IPS-18a (cell line): ENCODE measurements at regions not wholly inside any gene's neighbourhood (a gene's known extent, or its start where the extent isn't known, plus 50 kb on each side); places are given as distances from the start of the nearest gene placed in this dataset.

ENCODE experiments used
- H3K27ac ChIP-seq: one replicate; pipeline ENCODE4 v1.5.1; 2013; ENCODE audit warnings: low read length
- H3K27me3 ChIP-seq: one replicate; pipeline ENCODE4 v1.6.1; 2013; ENCODE audit warnings: mild to moderate bottlenecking, low read length; ENCODE audit not compliant: control insufficient read depth, insufficient read depth
- H3K36me3 ChIP-seq: one replicate; pipeline ENCODE4 v1.6.1; 2013; ENCODE audit warnings: low read depth, low read length; ENCODE audit not compliant: control insufficient read depth
- H3K4me1 ChIP-seq: one replicate; pipeline ENCODE4 v1.6.1; 2013; ENCODE audit warnings: low read depth, low read length; ENCODE audit not compliant: control insufficient read depth
- H3K4me3 ChIP-seq: one replicate; pipeline ENCODE4 v1.5.1; 2013; ENCODE audit warnings: low read length
- H3K9ac ChIP-seq: one replicate; pipeline ENCODE4 v1.6.1; 2013; ENCODE audit warnings: mild to moderate bottlenecking, low read length, moderate library complexity
- H3K9me3 ChIP-seq: one replicate; pipeline ENCODE4 v1.6.1; 2013; ENCODE audit warnings: low read depth, low read length; ENCODE audit not compliant: control insufficient read depth

- Histone ChIP-seq H3K9me3 (no peaks in the 10 kb centered on the region), H3K4me3 (no peak overlapping the region), H3K27ac (no peak overlapping the region), H3K27me3 (no peaks in the 10 kb centered on the region), H3K36me3 (no peaks in the 10 kb centered on the region), H3K4me1 (peaks cover 2% of the 10 kb centered on the region), H3K9ac (no peak overlapping the region)
These were observed 281.6 kb upstream of the TRPC7 start for GRCh38 chr5:136646915-136647314.

- Histone ChIP-seq H3K4me3 (no peak overlapping the region), H3K9ac (no peak overlapping the region), H3K4me1 (peaks cover 2% of the 10 kb centered on the region), H3K9me3 (no peaks in the 10 kb centered on the region), H3K27me3 (no peaks in the 10 kb centered on the region), H3K27ac (no peak overlapping the region), H3K36me3 (no peaks in the 10 kb centered on the region)
These were observed 277.6 kb upstream of the TRPC7 start for GRCh38 chr5:136642976-136643375.

GRCh38 chr5:136639616-136640015 is 274.3 kb upstream of the TRPC7 start:
- no peak overlapping the region for H3K9ac ChIP-seq
- no peaks in the 10 kb centered on the region for H3K9me3 ChIP-seq
- no peak overlapping the region for H3K27ac ChIP-seq
- no peaks in the 10 kb centered on the region for H3K36me3 ChIP-seq
- H3K4me3 ChIP-seq, result no peak overlapping the region
- H3K4me1 ChIP-seq, result peaks cover 2% of the 10 kb centered on the region
- H3K27me3 ChIP-seq, result no peaks in the 10 kb centered on the region

DNA sequence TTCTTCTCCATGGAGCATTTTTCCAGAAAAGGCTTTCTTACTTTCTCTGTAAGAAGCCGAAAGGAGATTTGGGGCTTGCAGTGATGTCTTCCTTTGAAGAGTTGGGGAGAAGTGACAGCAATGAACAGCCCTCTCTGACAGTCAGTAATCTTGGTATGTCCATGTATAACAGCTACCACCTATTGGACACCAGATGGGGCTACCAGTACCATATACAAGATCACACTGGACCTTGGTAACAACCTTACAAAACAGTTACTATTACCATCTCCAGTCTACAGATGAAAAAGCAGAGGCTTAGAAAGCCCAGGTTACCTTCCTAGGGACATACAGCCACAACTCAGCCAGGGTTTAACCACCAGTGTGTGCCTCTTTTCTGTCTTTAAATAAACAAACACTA is 272.7 kb upstream of the TRPC7 start:
- H3K9me3 ChIP-seq, result no peaks in the 10 kb centered on the region
- H3K4me1 ChIP-seq, result peaks cover 2% of the 10 kb centered on the region
- H3K27me3 ChIP-seq, result no peaks in the 10 kb centered on the region
- no peak overlapping the region for H3K27ac ChIP-seq
- no peak overlapping the region for H3K4me3 ChIP-seq
- no peak overlapping the region for H3K9ac ChIP-seq
- no peaks in the 10 kb centered on the region for H3K36me3 ChIP-seq

DNA sequence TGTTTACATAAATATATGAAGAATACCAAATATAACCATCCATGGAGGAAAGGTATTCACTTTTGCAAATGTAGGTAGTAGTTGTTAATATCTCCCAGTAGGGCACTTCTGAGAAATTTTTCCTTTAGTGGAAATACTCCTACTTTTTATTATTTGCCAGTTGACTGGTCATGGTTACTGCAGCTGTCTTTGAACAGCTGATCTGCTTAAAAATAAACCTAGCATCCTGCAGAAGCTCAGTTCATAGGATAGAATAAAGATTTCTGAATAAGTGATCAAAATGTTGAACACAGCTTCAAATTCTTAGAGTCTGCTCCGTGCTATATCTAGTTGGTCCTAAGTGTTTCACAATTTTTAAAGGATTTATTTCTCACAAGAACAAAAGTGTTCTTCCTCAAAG is 270.7 kb upstream of the TRPC7 start:
- Histone ChIP-seq H3K36me3 (no peaks in the 10 kb centered on the region), H3K9me3 (no peaks in the 10 kb centered on the region), H3K27ac (no peak overlapping the region), H3K4me1 (no peaks in the 10 kb centered on the region), H3K9ac (no peak overlapping the region), H3K27me3 (no peaks in the 10 kb centered on the region), H3K4me3 (no peak overlapping the region)

- Histone ChIP-seq H3K27me3 (no peaks in the 10 kb centered on the region), H3K27ac (no peak overlapping the region), H3K9ac (no peak overlapping the region), H3K9me3 (no peaks in the 10 kb centered on the region), H3K4me3 (no peak overlapping the region), H3K4me1 (peaks cover 4% of the 10 kb centered on the region), H3K36me3 (no peaks in the 10 kb centered on the region)
These were observed 265.8 kb upstream of the TRPC7 start for GRCh38 chr5:136631186-136631585.

DNA sequence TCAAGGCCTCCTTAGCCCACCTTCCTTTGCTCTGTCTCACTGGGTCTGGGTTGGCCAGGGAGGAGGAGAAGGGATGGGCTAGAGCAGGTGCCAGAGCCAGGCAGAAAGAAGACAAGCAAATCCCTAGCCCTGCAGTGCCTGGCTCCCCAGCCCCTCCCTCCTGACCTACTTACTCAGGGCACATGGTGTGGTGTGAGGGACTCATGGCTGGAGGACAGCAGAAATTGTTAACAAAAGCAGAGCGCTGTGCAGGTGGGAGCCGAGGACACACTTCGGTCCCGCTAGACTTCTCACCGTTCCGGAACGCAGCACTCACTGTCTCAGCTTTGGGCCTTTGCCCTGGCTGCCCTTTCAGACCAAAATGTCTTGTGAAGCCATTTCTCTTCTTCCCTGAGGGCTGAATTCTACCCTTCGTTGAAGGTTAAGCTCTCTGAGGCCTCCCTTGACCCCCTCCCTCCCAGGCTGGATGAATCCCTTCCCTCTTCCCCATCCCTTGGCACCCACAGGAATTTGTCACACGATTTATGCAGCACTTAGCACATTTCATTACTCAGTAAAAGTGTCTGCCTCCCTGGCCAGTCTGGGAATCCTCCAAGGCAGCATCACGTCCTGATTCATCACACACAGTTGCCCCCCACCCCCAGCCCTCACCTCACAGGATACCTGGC is 263.9 kb upstream of the TRPC7 start:
- Histone ChIP-seq H3K36me3 (no peaks in the 10 kb centered on the region), H3K4me1 (peaks cover 4% of the 10 kb centered on the region), H3K9ac (no peak overlapping the region), H3K4me3 (no peak overlapping the region), H3K27me3 (no peaks in the 10 kb centered on the region), H3K9me3 (no peaks in the 10 kb centered on the region), H3K27ac (no peak overlapping the region)

- Histone ChIP-seq H3K9ac (no peak overlapping the region), H3K4me3 (no peak overlapping the region), H3K36me3 (no peaks in the 10 kb centered on the region), H3K27me3 (no peaks in the 10 kb centered on the region), H3K27ac (no peak overlapping the region), H3K4me1 (peaks cover 4% of the 10 kb centered on the region), H3K9me3 (no peaks in the 10 kb centered on the region)
These were observed 261.2 kb upstream of the TRPC7 start for GRCh38 chr5:136626531-136626930.

GRCh38 chr5:136622747-136623146 is 257.4 kb upstream of the TRPC7 start:
- Histone ChIP-seq H3K27me3 (no peaks in the 10 kb centered on the region), H3K9me3 (no peaks in the 10 kb centered on the region), H3K4me3 (no peak overlapping the region), H3K9ac (no peak overlapping the region), H3K36me3 (no peaks in the 10 kb centered on the region), H3K4me1 (peaks cover 7% of the 10 kb centered on the region), H3K27ac (no peak overlapping the region)

GRCh38 chr5:136621743-136622142 is 256.4 kb upstream of the TRPC7 start:
- H3K27ac ChIP-seq, result no peak overlapping the region
- H3K36me3 ChIP-seq, result no peaks in the 10 kb centered on the region
- peaks cover 7% of the 10 kb centered on the region for H3K4me1 ChIP-seq
- H3K27me3 ChIP-seq, result no peaks in the 10 kb centered on the region
- H3K4me3 ChIP-seq, result no peak overlapping the region
- H3K9me3 ChIP-seq, result no peaks in the 10 kb centered on the region
- no peak overlapping the region for H3K9ac ChIP-seq

DNA sequence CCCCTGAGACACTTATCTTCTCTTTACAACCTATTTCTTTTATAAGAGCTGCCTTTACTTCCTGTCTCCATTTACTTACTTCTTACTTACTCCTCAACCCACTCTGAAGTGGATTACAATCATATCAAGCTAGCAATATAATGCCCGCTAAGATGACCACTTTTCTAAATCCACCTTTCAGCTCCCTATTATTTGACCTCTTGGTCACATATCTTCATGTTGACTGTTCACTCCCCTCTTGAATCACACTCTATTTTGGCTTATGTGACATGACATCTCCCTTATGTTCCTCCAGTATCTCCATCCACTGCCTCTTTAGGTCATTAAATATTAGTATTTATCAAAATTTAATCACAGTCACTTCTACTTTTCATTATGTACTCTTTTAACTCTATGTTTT is 255.3 kb upstream of the TRPC7 start:
- Histone ChIP-seq H3K36me3 (no peaks in the 10 kb centered on the region), H3K27me3 (no peaks in the 10 kb centered on the region), H3K4me1 (peaks cover 7% of the 10 kb centered on the region), H3K9me3 (no peaks in the 10 kb centered on the region), H3K4me3 (no peak overlapping the region), H3K27ac (no peak overlapping the region), H3K9ac (no peak overlapping the region)

DNA sequence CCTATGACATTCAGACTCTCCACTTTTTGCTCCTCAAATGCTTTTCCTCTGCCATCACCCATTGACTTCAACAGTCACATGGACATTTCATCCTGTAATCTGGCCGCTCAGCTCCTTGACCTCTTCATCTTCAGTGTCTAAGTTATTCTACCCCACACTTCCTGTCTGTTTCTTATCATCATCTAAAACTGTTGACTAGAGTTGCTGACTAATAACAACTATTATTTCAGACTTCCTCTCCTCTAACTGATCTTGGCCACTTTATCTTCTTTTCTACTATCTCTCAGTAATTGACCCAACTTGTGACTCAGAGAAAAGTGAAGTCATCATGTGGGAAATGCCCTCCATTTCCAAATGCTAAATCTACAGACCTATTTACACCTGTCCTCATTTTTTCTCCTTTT is 254.7 kb upstream of the TRPC7 start:
- Histone ChIP-seq H3K4me3 (no peak overlapping the region), H3K27ac (no peak overlapping the region), H3K36me3 (no peaks in the 10 kb centered on the region), H3K27me3 (no peaks in the 10 kb centered on the region), H3K9ac (no peak overlapping the region), H3K9me3 (no peaks in the 10 kb centered on the region), H3K4me1 (peaks cover 7% of the 10 kb centered on the region)
